GM19463 (cell line): ENCODE measurements at regions not wholly inside any gene's neighbourhood (a gene's known extent, or its start where the extent isn't known, plus 50 kb on each side); places are given as distances from the start of the nearest gene placed in this dataset.
"Not testable (repeated sequence)": the region's sequence is repeated elsewhere in the genome, so short reads cannot be mapped to it uniquely, and the experiment has no call there.

Experiments used
- ATAC-seq: cut with Tn5 transposase; IDR thresholded peaks from one replicate; pipeline ENCODE4 v1.9.1; 2021; ENCODE audit warnings: mild to moderate bottlenecking, moderate library complexity; ENCODE audit not compliant: unreplicated experiment

DNA sequence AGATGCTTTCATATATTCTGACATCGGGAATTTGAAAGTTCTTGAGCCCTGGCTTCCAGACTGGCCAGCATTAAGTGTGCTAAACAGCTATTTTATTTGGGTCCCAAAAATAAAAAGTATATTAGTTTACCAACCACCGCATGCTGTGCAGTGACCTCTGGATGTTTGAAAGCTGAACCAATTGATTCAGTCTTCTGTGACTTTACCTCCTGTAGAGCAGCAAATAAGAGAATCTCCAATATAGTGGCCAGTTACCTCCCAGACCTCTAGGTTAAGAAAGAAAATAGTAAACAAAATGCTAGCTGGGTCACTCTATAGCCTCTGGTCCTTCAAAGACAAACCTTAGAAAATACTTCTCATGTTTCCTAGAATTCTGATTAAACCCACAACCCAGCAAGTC lies 424.6 kb upstream of the NFE2L3 start:
- no peak for ATAC-seq

DNA sequence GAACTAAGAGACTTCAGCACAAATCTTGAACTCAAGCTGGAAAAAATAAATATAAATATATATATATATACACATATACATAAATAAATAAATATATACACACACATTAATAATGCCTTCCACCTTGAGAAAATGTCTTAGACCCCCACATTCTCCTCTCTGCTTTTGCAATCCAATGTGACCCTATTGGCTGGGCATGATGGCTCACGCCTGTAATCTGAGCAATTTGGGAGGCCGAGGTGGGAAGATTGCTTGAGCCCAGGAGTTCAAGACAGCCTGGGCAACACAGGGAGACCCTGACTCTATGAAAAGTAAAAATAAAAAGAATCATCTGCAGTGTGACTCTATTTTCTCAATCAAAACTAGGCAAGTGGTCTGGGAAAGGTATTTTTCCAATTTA lies 424.1 kb upstream of the NFE2L3 start:
- no peak for ATAC-seq

DNA sequence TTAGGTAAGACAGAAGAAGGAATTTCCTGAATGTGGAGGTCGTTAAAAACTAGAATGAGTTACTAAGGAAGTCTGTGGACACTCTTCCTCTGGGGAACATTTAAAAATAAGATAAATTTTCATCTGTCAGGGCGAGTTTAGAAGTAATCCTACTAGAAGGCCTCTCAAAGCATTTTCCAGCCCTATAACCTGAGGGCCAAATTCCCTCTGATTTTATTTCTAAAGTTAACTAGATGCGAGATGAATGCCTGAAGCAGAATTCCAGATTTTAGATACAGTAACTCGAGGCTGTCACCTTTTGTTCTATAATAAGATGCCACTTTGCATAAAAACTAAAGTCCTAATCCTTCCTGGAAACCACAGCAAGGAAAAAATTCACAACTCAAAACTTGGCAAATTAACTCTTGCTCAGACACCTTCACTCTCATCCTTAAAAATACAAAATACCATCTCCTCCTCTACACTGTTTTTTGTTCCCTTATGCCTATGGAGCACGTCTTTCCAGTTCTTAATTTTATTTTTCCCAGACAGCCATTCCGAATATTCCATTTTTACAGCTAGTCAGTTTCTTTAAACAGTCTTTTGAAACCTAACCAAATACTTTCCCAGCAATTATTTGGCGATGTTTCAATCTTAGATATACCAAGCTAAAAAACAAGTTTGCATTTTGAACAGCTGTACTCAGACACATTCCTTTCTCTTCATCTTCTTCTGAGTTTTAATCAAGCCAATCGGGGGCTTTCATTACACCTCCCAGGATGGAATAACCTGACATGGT lies 420.7 kb upstream of the NFE2L3 start:
- ATAC-seq, result no peak

DNA sequence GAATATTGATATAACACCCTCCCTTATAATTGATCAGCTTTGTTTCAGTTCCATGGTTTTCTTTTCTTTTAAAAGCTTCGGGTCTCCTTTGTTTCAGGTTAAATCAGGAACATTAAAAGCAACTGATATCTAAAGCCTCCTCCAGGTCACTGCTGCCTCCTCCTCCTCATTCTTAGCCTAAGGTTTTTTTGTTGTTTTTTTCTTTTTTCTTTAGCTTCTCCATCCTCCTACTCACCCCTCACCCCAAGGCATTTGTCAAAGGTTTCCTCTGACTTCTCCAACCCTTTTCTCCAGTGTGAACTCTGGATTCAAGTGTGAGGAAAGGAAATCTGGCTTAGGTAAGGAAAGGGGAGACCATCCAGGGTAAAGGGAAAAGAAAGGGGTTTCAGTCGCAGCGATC lies 420.2 kb upstream of the NFE2L3 start:
- ATAC-seq, result no peak

DNA sequence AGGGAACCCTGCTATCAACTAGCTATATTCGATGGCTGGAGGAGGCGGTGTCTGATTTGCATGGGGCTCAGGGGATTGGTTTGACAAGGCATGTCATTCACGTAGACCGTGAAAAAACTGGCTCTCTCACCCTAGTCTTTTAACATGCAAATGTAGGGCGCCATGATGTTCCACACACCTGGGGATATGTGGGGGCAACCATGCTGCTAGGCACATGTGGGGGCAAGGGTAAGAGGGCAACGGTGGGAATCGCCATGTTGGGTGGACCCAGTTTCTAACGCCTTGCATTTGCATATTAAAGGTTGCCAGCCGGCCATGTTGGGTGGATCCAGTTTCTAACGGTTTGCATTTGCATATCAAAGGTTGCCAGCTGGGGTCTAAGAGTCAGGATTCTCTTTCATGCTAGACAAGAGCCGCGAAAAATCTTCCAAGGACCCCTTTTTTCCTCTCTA lies 419.2 kb upstream of the NFE2L3 start:
- ATAC-seq, result no peak

DNA sequence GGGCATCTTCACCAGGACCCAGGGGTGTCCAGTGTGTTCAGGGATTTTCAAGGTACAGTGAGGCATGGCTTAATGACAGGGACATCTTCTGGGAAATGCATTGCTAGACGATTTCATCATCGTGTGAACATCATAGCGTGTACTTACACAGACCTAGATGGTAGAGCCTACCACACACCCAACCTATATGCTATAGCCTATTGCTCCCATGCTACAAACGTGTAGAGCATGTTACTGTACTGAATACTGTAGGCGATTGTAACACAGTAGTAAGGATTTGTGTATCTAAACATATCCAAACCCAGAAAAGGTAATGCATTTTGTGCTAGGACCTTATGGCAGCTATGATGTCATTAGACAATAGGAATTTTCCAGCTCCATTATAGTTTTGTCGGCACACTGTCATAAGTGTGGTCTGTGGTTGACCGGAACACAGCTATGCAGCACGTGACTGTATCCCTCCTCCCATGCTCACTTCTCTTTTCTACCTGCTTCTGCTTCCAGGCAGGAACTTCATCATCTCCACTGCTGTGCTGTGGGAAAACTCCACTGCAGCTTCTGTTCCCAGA lies 416.2 kb upstream of the NFE2L3 start:
- ATAC-seq, result no peak

DNA sequence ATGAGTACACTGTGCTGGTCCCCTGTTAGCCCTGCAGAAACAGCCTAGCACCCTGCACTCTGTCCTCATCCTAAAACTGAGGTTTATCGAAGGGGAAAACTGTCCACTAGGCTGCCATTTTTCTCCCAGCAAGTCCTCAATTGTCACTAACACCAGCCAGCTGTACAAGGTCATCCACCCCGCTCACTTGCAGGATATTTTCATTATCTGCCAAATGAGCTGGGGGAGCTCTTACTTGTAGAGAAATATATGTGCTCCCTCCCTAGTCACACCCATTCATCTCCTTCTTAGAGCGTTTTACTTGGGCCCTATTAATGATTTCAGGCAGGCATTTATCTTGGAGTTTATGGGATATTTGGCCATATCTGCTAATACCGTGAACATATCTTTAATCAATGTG lies 413.5 kb upstream of the NFE2L3 start:
- no peak for ATAC-seq

DNA sequence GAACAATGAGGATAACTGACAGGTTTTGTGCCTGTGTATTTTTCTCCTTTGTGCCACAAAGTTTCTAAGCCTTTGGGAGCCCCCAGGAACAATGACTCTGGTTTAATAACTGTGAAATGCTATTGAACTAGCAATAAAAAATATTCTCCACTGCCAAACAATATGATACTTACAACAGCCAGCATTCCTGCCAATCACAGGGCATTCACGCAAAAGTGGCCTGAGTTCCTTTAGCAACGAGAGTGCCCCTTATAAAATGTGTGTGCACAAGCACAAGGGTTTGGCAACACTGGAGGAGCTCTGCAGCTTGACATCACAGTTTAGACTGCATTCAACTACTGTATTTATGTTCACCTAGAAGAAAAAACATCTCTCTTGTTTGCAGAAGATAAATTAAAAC lies 412.9 kb upstream of the NFE2L3 start:
- no peak for ATAC-seq

DNA sequence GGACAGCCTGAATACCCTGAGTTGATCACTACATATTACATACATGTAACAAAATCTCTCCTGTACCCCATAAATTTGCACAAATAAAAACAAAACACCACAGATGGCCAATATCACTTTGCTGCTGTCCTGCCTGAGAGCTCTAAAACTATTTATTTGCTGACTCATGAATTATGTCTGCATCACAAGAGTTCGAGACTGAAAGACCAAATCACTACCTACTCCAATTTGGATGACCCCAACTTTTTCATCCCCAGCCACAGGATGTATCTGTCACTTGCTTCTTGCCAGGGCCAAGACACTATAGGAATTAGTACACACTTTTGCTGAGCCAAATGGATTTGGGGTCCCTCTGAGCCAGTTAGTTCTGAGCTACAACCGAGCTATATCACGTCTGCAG lies 409.7 kb upstream of the NFE2L3 start:
- ATAC-seq, result no peak

DNA sequence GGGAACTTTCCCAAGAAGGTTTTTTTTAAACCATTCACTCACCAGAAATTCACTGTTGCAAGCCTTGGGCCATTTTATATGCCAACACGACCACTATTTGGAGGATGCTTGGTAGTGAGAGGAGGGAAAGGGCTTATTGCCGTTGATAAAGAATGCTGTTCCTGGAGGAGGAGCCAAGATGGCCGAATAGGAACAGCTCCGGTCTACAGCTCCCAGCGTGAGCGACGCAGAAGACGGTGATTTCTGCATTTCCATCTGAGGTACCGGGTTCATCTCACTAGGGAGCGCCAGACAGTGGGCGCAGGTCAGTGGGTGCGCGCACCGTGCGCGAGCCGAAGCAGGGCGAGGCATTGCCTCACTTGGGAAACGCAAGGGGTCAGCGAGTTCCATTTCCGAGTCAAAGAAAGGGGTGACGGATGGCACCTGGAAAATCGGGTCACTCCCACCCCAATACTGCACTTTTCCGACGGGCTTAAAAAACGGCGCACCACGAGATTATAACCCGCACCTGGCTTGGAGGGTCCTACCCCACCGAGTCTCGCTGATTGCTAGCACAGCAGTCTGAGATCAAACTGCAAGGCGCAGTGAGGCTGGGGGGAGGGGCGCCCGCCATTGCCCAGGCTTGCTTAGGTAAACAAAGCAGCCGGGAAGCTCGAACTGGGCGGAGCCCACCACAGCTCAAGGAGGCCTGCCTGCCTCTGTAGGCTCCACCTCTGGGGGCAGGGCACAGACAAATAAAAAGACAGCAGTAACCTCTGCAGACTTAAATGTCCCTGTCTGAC lies 408.1 kb upstream of the NFE2L3 start:
- ATAC-seq, result not testable (repeated sequence)

DNA sequence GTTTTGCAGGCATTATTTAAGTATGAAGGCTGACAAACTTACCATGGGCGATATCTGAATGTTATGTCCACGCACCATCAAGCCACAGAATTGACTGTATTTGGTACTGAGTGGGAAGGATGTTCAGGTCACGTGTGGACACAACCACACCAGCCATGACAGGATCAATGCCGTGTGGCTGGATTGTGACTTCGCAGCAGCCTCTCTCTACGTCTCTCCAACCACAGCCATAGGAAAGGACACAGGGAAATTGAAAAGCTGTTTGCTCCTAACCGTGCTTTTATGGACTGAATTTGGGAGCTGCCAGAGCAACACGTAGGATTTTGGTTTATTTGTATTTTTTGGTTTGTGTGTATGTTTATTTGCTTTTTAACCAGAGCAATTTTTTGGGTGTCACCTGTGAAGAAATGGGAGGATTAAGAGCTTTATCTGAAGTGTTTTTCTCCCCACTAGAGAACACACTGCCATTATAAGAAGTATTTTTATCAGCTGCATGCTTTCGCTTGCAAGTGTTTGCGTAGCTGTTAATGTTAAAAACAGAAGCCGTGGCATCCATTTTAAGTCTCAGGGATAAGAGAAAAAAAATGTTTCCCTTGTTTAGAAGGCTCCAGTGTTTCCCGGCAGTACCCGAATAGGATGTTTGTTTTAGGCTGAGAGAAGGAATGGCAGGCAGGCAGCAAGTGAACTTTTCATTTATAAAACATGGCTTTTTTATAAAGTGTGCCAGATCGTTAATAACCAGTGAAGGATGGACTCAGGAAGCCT lies 401.1 kb upstream of the NFE2L3 start:
- no peak for ATAC-seq

DNA sequence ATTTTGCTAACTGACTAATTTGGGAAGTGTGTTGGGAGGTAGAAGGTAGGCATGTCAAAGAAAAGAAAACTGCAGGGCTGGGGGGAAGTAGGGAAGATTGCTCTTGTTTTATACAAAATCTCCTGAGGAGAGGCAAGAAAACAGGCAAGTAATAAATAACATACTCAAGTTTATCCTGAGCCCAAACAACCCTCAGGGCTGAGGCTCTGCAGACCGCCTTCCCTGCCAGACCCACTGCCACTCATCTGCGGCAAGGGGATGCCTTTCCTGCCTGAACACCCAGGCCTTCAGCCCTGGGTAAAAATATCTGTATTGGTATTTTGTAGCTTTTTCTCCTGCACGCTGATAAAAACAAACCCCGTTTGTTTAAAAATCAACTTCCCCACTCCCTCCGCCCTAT lies 399.8 kb upstream of the NFE2L3 start:
- ATAC-seq, result no peak

DNA sequence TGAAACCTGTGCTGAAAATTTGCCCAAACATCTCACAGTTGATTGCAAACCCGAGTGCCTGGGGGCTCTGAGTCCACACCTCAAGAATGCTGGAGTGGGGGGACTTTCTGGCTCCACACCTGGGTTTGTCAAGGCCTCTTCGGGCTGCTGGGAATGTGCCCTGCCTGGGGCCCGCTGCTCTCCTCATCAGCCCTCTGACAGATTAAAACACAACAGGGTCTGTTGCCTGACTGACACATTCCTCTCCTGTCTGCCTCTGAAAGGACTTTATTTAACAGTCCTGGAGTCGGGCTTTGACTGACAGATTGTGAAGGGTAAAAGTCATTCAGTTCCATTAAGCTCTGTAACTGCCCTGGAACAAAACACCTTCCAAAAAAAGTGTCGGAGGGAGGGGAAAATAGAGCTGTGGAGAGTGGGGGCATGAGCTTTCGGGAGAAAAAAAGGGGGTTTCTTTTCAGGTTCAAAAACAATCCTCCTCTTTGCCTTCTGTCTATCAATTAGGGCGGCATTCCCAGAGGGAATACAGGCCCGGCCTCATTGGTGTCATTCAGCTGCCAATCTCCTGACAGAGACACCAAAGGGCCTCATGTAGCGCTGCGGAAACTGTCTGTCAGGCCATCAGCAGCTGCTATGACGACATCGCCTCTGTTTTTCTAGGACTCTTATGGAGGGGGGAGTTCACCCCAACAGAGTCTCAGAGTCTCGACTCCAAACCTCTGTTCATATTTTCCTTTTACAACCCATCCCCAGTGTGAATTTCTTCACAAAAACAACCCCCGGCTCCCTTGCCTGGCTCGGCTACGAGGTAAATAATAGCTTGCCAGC lies 398.8 kb upstream of the NFE2L3 start:
- no peak for ATAC-seq

DNA sequence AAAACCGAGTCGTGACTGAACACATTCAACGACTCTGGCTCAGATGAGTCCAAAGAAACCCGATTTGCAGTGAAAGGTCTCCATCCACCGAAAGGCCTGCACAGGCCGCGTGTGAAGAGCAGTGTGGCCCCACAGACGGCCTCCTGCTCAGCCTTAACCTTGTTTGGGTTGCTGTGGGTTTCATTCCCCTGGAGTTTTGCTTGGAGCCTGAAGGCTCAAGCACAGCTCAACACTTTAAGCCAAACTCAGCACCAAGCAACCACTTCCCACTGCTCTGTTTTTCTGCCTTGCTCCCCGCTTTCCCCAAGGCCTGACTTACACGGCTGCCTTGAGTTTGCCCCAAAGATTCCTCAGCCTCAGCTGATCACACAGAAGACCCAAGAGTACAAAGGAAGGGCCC lies 398.2 kb upstream of the NFE2L3 start:
- ATAC-seq, result no peak

DNA sequence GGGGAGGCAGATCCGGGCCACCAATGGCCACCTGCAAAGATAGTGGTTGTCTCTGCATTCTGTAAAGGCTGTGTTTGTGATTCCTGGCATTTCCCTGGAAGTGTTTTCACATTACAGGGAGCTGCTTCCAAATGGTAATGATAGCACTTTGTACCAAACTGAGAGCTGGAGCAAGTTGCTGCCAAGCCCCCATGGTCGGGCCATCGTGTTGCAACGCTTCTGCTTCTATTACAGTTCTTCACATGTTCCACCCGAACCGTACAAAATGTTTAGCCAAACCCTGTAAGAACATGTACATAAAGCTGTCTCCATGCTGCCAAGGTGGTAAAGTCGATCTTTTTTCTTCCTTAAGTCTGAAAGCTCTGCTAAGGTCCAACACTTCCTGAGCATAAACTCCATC lies 397.7 kb upstream of the NFE2L3 start:
- ATAC-seq, result no peak

DNA sequence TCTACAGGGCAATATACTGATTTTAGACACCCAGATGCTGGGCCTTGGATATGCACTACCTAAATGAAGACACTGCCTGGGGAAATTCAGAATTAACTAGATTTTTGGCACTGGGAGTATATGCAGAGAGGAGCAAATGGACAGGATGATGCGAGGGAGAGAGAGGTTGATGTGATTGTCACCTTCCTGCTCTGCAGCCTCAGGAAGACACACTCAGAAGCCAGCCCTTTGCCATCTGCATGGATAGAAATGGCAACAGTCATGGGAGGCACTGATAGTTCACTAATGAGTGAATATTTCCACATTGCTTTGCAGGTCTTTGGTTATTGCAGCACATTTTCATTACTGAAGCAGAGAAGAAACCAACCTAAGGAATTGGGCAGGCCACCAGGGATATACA lies 397.2 kb upstream of the NFE2L3 start:
- no peak for ATAC-seq

DNA sequence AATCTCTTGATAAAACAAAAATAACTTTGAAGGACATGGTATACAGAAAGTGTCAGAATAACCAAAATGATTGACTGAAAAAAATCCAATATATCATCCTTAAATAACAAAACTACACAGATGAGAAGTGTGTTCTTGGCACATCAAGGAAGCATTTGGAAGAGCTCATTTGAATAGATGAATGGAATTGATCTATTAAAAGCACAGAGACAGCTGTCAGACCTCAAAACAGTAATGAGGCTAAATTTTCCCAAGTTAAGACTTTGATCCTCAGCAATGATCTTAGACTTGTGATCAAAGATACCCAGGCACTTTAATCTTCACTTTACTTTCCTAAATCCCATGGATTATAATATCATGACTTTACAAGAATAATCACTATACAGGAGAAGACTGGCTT lies 395.4 kb upstream of the NFE2L3 start:
- ATAC-seq, result no peak

DNA sequence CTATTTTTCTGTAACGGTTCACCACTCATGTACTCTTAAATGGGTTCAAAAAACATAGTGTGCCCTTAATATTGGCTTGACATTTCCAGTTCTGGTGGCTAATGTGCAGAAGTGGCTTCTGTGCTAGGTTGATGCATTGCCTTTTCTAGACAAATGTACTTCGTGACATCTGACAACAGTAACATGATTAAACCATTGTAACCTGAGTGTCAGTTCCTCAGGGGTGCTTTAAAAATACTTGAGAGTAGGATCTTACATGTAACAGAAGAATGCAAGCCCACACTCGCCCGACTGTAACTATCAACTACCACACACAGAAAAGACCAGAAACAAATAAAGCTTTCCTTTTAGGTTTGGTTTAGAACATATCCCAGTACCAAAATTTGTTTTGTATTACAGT lies 393.4 kb upstream of the NFE2L3 start:
- no peak for ATAC-seq

DNA sequence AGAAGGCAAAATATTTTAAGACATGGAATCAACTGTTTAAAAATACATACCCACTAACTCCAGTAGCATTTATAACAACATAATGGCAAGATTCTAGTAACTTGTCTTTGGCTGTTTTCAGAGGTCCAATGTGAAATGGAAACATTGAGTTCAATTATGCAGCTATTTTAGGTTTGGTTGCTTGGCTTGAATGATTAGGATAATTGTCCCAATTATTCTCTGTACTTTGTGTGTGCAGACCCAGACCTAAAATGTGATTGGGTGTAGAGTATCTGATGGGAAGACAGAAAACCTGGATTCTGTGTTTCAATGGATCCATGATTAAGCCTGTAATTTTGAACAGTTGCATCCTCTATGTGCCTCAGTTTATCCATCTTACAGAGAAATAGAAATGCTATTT lies 392.7 kb upstream of the NFE2L3 start:
- ATAC-seq, result no peak

DNA sequence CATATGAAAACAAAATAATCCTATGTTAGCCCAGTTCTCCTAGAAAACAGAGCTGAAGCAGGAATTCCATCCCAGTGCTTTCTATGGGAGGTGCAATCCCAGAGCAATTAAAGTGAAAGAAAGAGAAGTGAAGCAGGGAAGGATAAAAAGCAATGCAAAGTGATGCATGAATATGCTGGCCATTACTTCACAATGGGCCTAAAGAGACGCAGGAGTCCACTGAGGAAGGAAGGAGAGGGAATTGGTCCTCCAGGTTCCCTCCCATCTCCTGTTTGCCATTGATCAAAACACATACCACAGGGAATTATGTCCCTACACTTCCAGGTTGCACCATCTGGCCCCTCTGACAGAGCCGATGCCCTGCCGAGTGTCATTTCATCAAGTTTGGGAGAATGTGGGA lies 392.2 kb upstream of the NFE2L3 start:
- no peak for ATAC-seq
